ENCODE measurements at regions not wholly inside any gene's neighbourhood (a gene's known extent, or its start where the extent isn't known, plus 50 kb on each side); places are given as distances from the start of the nearest gene placed in this dataset.

DNA sequence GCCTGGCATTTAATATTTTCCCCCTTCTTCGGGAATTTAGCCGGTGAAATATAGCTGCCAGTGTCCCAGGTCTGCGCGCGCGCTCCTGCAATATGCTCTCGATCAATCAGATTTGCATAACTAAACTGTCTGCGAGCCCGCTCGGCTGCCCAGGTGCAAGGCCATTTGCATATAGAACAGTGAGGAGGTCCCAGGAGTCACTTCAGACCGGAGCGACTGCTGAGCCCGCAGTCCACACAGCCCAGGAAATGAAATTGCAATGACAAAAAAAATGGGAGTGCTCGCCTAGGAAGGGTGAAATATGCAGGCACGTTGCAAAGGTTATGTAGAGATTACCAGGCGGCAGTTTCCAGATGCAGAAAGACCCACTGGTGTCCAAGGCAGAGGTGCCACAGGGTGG, 228.5 kb downstream of the VRK1 start:
- Mint-ChIP-seq H3K9me3 (no peaks in the 10 kb centered on the region), H3K27me3 (ENCODE audit: low read depth in 2 of 2) (peaks cover 16 to 61% of the 10 kb centered on the region in 2 donors), H3K27ac (no peak overlapping the region), H3K4me1 (peaks cover 6 to 7% of the 10 kb centered on the region in 2 donors), H3K4me3 (no peak overlapping the region), H3K36me3 (no peaks in the 10 kb centered on the region)
- Histone ChIP-seq H3K9me3 (ENCODE audit: control insufficient read depth, insufficient read depth, low read length) (no peaks in the 10 kb centered on the region), H3K27me3 (ENCODE audit: control insufficient read depth, insufficient read depth, low read length) (no peaks in the 10 kb centered on the region), H3K27ac (ENCODE audit: low read length) (no peak overlapping the region), H3K4me3 (ENCODE audit: low read length) (no peak overlapping the region), H3K4me1 (ENCODE audit: control insufficient read depth, insufficient read depth, low read length) (peaks cover 6% of the 10 kb centered on the region), H3K36me3 (ENCODE audit: control insufficient read depth, insufficient read depth, low read length) (no peaks in the 10 kb centered on the region)
- ATAC-seq (no peak), DNase-seq (no peak)
- TF ChIP-seq CTCF (IDR thresholded peaks at IDR 0.05) = no peak
- WGBS (ENCODE audit: insufficient coverage) = 34% methylated on average over 16 of the region's 16 CpGs
- intact Hi-C loops (cut with micrococcal nuclease) = no loop called here

DNA sequence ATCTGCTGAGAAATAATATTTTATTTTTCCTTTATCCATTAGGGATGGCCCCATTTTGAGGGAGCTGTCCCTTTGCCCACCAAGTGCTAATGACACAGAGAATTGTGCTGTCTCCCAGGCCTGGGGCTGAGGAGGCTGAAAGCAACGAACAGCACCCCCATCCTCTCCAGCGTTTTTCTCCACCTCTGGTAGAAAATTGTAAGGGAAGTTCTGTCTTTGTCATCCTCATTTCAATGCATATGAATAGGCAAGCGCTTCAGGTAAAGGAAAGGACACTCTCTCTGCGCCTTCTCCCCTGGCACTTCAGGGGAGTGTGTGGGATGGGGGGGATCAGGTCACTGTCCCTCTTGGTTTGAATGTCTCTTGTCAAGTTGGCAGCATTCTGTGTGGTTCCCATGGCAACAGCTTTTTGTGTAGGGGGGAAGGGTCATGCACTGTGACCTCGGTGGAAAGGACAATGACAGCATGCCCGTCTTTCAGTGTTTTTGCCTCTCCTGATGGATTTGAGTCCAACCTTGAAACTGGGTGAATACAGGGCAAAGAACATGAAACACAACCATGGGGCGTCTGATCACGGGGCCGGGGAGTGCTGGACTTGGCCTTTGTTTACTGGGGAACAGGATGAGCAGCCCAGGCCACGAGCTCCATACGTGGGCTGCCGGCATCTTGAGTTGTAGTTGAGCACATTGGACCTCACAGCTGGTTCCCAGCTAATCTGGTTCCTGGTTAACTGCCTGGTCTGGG, 230.2 kb downstream of the VRK1 start:
- Mint-ChIP-seq H3K4me3 (no peak overlapping the region), H3K27ac (no peak overlapping the region), H3K36me3 (peaks cover 14% of the 10 kb centered on the region), H3K4me1 (no peaks in the 10 kb centered on the region), H3K9me3 (peaks cover 0 to 4% of the 10 kb centered on the region in 2 donors), H3K27me3 (ENCODE audit: low read depth in 2 of 2) (peaks cover 26 to 74% of the 10 kb centered on the region in 2 donors)
- ATAC-seq = no peak
- Histone ChIP-seq H3K36me3 (ENCODE audit: control insufficient read depth, insufficient read depth, low read length) (no peaks in the 10 kb centered on the region), H3K4me1 (ENCODE audit: control insufficient read depth, insufficient read depth, low read length) (no peaks in the 10 kb centered on the region), H3K4me3 (ENCODE audit: low read length) (no peak overlapping the region), H3K9me3 (ENCODE audit: control insufficient read depth, insufficient read depth, low read length) (no peaks in the 10 kb centered on the region), H3K27ac (ENCODE audit: low read length) (no peak overlapping the region), H3K27me3 (ENCODE audit: control insufficient read depth, insufficient read depth, low read length) (peaks cover under 1% of the 10 kb centered on the region)
- intact Hi-C loops (cut with micrococcal nuclease) = no loop called here
- no peak for TF ChIP-seq CTCF (IDR thresholded peaks at IDR 0.05)
- no peak for DNase-seq
- WGBS (ENCODE audit: insufficient coverage) = 79% methylated on average over 10 of the region's 12 CpGs

DNA sequence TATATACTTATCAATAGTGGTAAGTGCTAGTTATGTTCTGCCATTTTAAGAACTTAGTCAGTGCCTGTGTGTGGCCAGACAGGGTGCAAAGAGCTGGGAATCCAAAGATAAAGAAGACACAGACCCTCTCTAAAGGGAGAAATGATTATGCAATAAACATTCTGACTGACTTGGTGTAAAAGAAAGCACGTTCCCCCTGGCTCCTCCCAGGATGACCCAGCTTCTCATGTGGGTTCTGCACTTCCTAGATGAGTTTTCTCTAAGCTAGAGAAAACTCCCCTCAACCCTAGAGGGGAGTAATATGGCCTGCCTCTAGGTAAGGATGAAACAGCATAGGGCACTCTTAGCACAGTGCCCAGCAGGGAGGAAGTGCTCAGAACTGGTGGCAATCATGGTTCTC, 231.2 kb downstream of the VRK1 start:
- Histone ChIP-seq H3K27ac (ENCODE audit: low read length) (no peak overlapping the region), H3K27me3 (ENCODE audit: control insufficient read depth, insufficient read depth, low read length) (peaks cover 3% of the 10 kb centered on the region), H3K4me3 (ENCODE audit: low read length) (no peak overlapping the region), H3K4me1 (ENCODE audit: control insufficient read depth, insufficient read depth, low read length) (no peaks in the 10 kb centered on the region), H3K36me3 (ENCODE audit: control insufficient read depth, insufficient read depth, low read length) (no peaks in the 10 kb centered on the region), H3K9me3 (ENCODE audit: control insufficient read depth, insufficient read depth, low read length) (no peaks in the 10 kb centered on the region)
- Mint-ChIP-seq H3K9me3 (peaks cover 0 to 4% of the 10 kb centered on the region in 2 donors), H3K36me3 (peaks cover 15% of the 10 kb centered on the region), H3K27me3 (ENCODE audit: low read depth in 2 of 2) (peaks cover 30 to 71% of the 10 kb centered on the region in 2 donors), H3K4me1 (no peaks in the 10 kb centered on the region), H3K27ac (no peak overlapping the region), H3K4me3 (no peak overlapping the region)
- intact Hi-C loops (cut with micrococcal nuclease) = no loop called here
- WGBS (ENCODE audit: insufficient coverage) = no CpG with 5 or more reads among the region's 1 CpG
- no peak for TF ChIP-seq CTCF (IDR thresholded peaks at IDR 0.05)
- no peak for DNase-seq
- ATAC-seq = peak in 1 of 3 donors; percentile 21

- Mint-ChIP-seq H3K27ac (no peak overlapping the region), H3K36me3 (peaks cover 15% of the 10 kb centered on the region)
- no peaks in the 10 kb centered on the region for H3K4me1 ChIP-seq (ENCODE audit: control insufficient read depth, insufficient read depth, low read length)
Measured at GRCh38 chr14:97029800-97030199, 232.6 kb downstream of the VRK1 start.

More at GRCh38 chr14:97029800-97030199, 232.6 kb downstream of the VRK1 start:
- H3K4me3 ChIP-seq (ENCODE audit: low read length) = no peak overlapping the region
- H3K4me3 Mint-ChIP-seq = no peak overlapping the region
- no peaks in the 10 kb centered on the region for H3K4me1 Mint-ChIP-seq
- no peak for DNase-seq
- H3K9me3 Mint-ChIP-seq = peaks cover 0 to 4% of the 10 kb centered on the region in 2 donors
- H3K9me3 ChIP-seq (ENCODE audit: control insufficient read depth, insufficient read depth, low read length) = no peaks in the 10 kb centered on the region
- intact Hi-C loops (cut with micrococcal nuclease) = no loop called here
- peaks cover 30 to 61% of the 10 kb centered on the region in 2 donors for H3K27me3 Mint-ChIP-seq (ENCODE audit: low read depth in 2 of 2)
- no peak for TF ChIP-seq CTCF (IDR thresholded peaks at IDR 0.05)
- H3K27ac ChIP-seq (ENCODE audit: low read length) = no peak overlapping the region
- ATAC-seq = no peak
- peaks cover 4% of the 10 kb centered on the region for H3K27me3 ChIP-seq (ENCODE audit: control insufficient read depth, insufficient read depth, low read length)
- 77% methylated on average over 2 of the region's 2 CpGs for WGBS (ENCODE audit: insufficient coverage)
- H3K36me3 ChIP-seq (ENCODE audit: control insufficient read depth, insufficient read depth, low read length) = no peaks in the 10 kb centered on the region
